ENCODE measurements at regions not wholly inside any gene's neighbourhood (a gene's known extent, or its start where the extent isn't known, plus 50 kb on each side); places are given as distances from the start of the nearest gene placed in this dataset.

GRCh38 chr4:15148691-15149090 lies 146.4 kb downstream of the CPEB2 start:
- TF ChIP-seq CTCF (IDR thresholded peaks at IDR 0.05) (no peak), POLR2A (IDR thresholded peaks at IDR 0.05) (no peak)

All from body of pancreas (tissue), 4 donors.